ENCODE measurements at regions not wholly inside any gene's neighbourhood (a gene's known extent, or its start where the extent isn't known, plus 50 kb on each side); places are given as distances from the start of the nearest gene placed in this dataset.

- TF ChIP-seq CTCF (IDR thresholded peaks at IDR 0.05 in 4 of 5, conservative IDR thresholded peaks at IDR 0.05 in 1 of 5), result no peak
- no peak for TF ChIP-seq POLR2A (IDR thresholded peaks at IDR 0.05)
Observed at GRCh38 chr19:29378126-29378525, 147.7 kb upstream of the VSTM2B start.

All from gastrocnemius medialis (tissue), 4 donors.